ENCODE measurements at regions not wholly inside any gene's neighbourhood (a gene's known extent, or its start where the extent isn't known, plus 50 kb on each side); places are given as distances from the start of the nearest gene placed in this dataset.

GRCh38 chr4:15299627-15300026, 128.2 kb upstream of the C1QTNF7 start:
- no peak for TF ChIP-seq CTCF (IDR thresholded peaks at IDR 0.05)

- TF ChIP-seq CTCF (IDR thresholded peaks at IDR 0.05), result no peak
Measured at GRCh38 chr4:15303052-15303641, 124.7 kb upstream of the C1QTNF7 start.

DNA sequence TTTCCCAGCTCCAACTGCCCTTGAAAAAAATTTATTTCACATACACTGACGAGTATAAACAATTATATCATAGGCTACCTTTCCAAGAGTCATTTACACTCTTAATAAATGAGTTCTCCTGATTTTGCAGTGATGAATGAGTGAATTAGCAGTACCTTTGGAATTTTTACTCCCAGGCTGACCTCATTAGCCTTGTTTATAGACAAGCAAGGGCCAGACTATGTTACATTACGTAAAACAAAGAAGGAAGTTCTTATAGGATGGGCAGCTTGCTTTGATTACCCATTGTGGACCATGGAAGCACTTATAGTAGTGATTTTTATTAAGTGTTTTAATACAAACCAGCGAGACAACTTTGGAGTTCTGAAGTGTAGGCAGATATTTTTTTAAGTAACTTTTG, 112.9 kb upstream of the C1QTNF7 start:
- TF ChIP-seq CTCF (IDR thresholded peaks at IDR 0.05), result no peak

- TF ChIP-seq CTCF (IDR thresholded peaks at IDR 0.05), result no peak
Measured at GRCh38 chr4:15317246-15317645, 110.6 kb upstream of the C1QTNF7 start.

DNA sequence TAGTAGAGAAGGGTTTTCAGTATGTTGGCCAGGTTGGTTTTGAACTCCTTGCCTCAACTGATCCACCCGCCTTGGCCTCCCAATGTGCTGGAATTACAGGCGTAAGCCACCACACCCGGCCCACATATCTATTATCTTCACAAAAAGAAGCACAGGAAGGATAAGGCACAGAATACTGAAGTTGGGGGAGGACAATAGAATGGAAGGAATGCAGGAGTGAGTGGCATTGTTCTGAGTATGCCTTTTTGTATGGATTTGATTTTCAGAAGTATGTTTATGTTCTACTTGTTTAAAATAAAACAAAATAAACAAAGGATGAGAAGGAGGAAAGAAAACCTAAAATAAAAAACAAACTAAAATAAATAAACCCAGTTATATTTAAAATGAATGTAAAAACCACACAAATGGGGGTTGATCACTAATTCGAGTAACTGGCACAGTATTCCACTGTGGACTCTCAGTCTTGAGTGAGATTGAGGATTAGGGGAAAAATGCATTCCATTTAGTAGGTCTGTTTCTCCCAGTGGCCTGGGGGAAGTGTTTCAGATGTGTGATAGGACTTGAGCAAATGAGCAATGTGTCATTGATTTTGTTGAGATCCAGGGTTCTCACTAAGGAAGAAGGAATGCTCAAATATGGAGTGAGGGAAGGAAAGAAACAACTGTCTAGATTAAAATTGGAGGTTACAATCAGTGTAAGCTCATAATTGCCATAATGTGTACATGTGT, 109.0 kb upstream of the C1QTNF7 start:
- no peak for TF ChIP-seq CTCF (IDR thresholded peaks at IDR 0.05)

DNA sequence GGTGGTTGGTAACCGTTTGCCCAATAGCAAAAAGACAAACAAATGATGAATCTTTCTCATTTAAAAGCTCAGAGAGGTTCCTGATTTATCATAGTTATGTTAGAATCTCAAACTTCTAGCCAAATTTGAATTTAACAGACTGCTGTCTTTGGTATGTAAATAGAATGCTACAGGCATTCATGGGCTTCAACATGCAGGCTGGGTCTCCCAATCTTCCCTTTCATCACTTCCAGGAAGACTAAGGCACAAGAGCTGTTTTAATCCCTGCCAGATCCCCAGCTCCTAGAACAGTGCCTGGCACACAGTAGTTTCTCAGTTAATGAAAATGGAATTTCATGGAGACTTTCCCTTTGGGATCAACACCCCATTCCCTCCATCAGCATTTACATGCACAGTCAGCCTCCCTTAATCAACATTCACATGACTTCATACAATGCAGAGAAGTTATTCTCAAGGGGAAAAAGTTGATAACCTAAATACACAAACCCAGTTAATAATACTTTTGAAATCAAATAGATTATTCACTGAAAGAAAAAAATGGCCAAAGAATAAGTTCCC, 107.6 kb upstream of the C1QTNF7 start:
- no peak for TF ChIP-seq CTCF (IDR thresholded peaks at IDR 0.05)

GRCh38 chr4:15322006-15322405, 105.8 kb upstream of the C1QTNF7 start:
- TF ChIP-seq CTCF (IDR thresholded peaks at IDR 0.05), result no peak

Measured in LNCAP (cell line).